Neural cell (in vitro differentiated cells): ENCODE measurements at regions not wholly inside any gene's neighbourhood (a gene's known extent, or its start where the extent isn't known, plus 50 kb on each side); places are given as distances from the start of the nearest gene placed in this dataset.

ENCODE experiments used
- H2AFZ ChIP-seq: fragments of 200-600, 300-800 bp; sonication (generic), shearing (Covaris generic); 2 replicates; pipeline ENCODE4 v1.6.0; 2014; ENCODE audit warnings: low read depth, mild to moderate bottlenecking, antibody characterized with exemption, low read length, moderate library complexity
- H3F3A ChIP-seq: fragments of 200-600 bp; shearing (Covaris generic); 2 replicates; pipeline ENCODE4 v1.6.1; 2016; ENCODE audit warnings: mild to moderate bottlenecking, moderate library complexity, mixed read lengths, antibody characterized with exemption, low read length; ENCODE audit not compliant: insufficient read depth, poor library complexity, severe bottlenecking
- H3K27ac ChIP-seq: fragments of 200-600, 300-800 bp; sonication (generic), shearing (Covaris generic); 2 replicates; pipeline ENCODE4 v1.5.1; 2014; ENCODE audit warnings: mild to moderate bottlenecking, low read length, moderate library complexity
- H3K27me3 ChIP-seq: fragments of 300-800, 200-600 bp; sonication (generic), shearing (Covaris generic); 2 replicates; pipeline ENCODE4 v1.6.0; 2014; ENCODE audit warnings: mild to moderate bottlenecking, low read depth, low read length, moderate library complexity; ENCODE audit not compliant: insufficient read depth
- H3K36me3 ChIP-seq: fragments of 300-800, 200-600 bp; sonication (generic), shearing (Covaris generic); 2 replicates; pipeline ENCODE4 v1.5.1; 2014; ENCODE audit warnings: mild to moderate bottlenecking, antibody characterized with exemption, low read length, moderate library complexity; ENCODE audit not compliant: insufficient read depth
- H3K4me2 ChIP-seq: fragments of 300-800, 200-600 bp; sonication (generic), shearing (Covaris generic); 2 replicates; pipeline ENCODE4 v1.6.0; 2014; ENCODE audit warnings: mild to moderate bottlenecking, low read length
- H3K4me3 ChIP-seq: fragments of 300-800, 200-600 bp; sonication (generic), shearing (Covaris generic); 2 replicates; pipeline ENCODE4 v1.5.1; 2014; ENCODE audit warnings: mild to moderate bottlenecking, low read length, moderate library complexity
- H3K79me2 ChIP-seq: fragments of 200-600 bp; shearing (Covaris generic); replicated peaks from 2 replicates; pipeline ENCODE4 v1.6.0; 2014; ENCODE audit warnings: mild to moderate bottlenecking, low read length, moderate library complexity; ENCODE audit not compliant: insufficient read depth
- H3K9ac ChIP-seq: fragments of 300-800, 200-600 bp; sonication (generic), shearing (Covaris generic); 2 replicates; pipeline ENCODE4 v1.6.1; 2016; ENCODE audit warnings: mild to moderate bottlenecking, low read length, mixed read lengths
- H3K9me2 ChIP-seq: fragments of 200-600 bp; shearing (Covaris generic); 2 replicates; pipeline ENCODE4 v1.6.1; 2016; ENCODE audit warnings: mild to moderate bottlenecking, low read length, mixed read lengths; ENCODE audit not compliant: insufficient read depth
- H3K9me3 ChIP-seq: fragments of 200-600, 300-800 bp; sonication (generic), shearing (Covaris generic); 2 replicates; pipeline ENCODE4 v1.6.1; 2016; ENCODE audit warnings: mild to moderate bottlenecking, mixed run types, low read length, moderate library complexity, mixed read lengths
- H4K20me1 ChIP-seq: fragments of 200-600 bp; shearing (Covaris generic); 2 replicates; pipeline ENCODE4 v1.6.1; 2016; ENCODE audit warnings: mild to moderate bottlenecking, mixed run types; ENCODE audit not compliant: insufficient read depth
- EP300 ChIP-seq: fragments of 450-650 bp; conservative IDR thresholded peaks from 2 replicates; pipeline ENCODE4 v1.6.1; 2014; ENCODE audit warnings: antibody characterized with exemption, mild to moderate bottlenecking, moderate library complexity; ENCODE audit not compliant: poor library complexity, severe bottlenecking
- EZH2 ChIP-seq: fragments of 200-600, 300-800 bp; shearing (Covaris generic), sonication (generic); IDR thresholded peaks from 2 replicates; pipeline ENCODE4 v1.6.1; 2014; ENCODE audit warnings: antibody characterized with exemption, low read length, borderline replicate concordance, mild to moderate bottlenecking; ENCODE audit not compliant: insufficient read depth, poor library complexity, severe bottlenecking
- MXI1 ChIP-seq: fragments of 450-650 bp; conservative IDR thresholded peaks from 2 replicates; pipeline ENCODE4 v1.6.1; 2014; ENCODE audit warnings: antibody characterized with exemption, mild to moderate bottlenecking; ENCODE audit not compliant: poor library complexity, severe bottlenecking
- POLR2AphosphoS5 ChIP-seq: IDR thresholded peaks from 2 replicates; pipeline ENCODE4 v1.6.1; 2012
- RAD21 ChIP-seq: fragments of 450-650 bp; conservative IDR thresholded peaks from 2 replicates; pipeline ENCODE4 v1.6.1; 2014; ENCODE audit warnings: antibody characterized with exemption, mild to moderate bottlenecking, moderate library complexity
- REST ChIP-seq: IDR thresholded peaks from 2 replicates; pipeline ENCODE4 v1.6.1; 2012; ENCODE audit warnings: borderline replicate concordance
- SMC3 ChIP-seq: fragments of 450-650 bp; conservative IDR thresholded peaks from 2 replicates; pipeline ENCODE4 v1.6.1; 2014; ENCODE audit warnings: antibody characterized with exemption, mild to moderate bottlenecking, moderate library complexity; ENCODE audit not compliant: poor library complexity
- TAF1 ChIP-seq: IDR thresholded peaks from 2 replicates; pipeline ENCODE4 v1.6.1; 2012; ENCODE audit warnings: low read depth
- TF ChIP-seq, protein P1 (sequence below): fragments of 450-650 bp; IDR thresholded peaks from 2 replicates; pipeline ENCODE4 v1.5.1; 2014; ENCODE audit warnings: antibody characterized with exemption, mild to moderate bottlenecking, moderate library complexity; ENCODE audit not compliant: poor library complexity, severe bottlenecking

DNA sequence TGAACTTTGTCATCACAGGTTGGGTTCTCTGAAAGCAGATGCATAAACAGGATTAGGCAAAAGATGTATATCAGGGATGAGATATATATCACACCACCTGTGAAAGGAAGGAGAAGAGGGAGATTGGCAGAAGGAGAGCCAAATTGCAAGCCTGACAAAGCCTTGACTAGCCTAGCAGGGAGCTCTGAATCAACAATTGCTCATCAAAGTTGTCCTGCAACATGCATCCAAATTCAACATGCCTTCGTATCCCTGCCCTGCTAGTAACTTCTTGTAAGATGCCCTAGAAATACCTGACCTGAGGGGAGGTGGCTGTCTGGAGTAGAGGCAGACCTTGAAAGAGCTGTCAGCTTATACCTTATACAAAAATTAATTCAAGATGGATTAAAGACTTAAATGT lies 207.1 kb upstream of the HTR1E start:
- Histone ChIP-seq H3K27me3 (no peaks in the 10 kb centered on the region), H3F3A (no peaks in the 10 kb centered on the region), H2AFZ (no peak overlapping the region), H3K4me2 (no peak overlapping the region), H3K36me3 (no peaks in the 10 kb centered on the region), H3K27ac (no peak overlapping the region), H3K9me2 (no peaks in the 10 kb centered on the region), H3K79me2 (no peaks in the 10 kb centered on the region), H4K20me1 (no peaks in the 10 kb centered on the region), H3K4me3 (no peak overlapping the region), H3K9me3 (no peaks in the 10 kb centered on the region), H3K9ac (no peak overlapping the region)
- no peak for TF ChIP-seq RAD21
- no peak for TF ChIP-seq EZH2
- no peak for TF ChIP-seq TAF1
- TF ChIP-seq POLR2AphosphoS5 = no peak
- TF ChIP-seq, protein P1, sequence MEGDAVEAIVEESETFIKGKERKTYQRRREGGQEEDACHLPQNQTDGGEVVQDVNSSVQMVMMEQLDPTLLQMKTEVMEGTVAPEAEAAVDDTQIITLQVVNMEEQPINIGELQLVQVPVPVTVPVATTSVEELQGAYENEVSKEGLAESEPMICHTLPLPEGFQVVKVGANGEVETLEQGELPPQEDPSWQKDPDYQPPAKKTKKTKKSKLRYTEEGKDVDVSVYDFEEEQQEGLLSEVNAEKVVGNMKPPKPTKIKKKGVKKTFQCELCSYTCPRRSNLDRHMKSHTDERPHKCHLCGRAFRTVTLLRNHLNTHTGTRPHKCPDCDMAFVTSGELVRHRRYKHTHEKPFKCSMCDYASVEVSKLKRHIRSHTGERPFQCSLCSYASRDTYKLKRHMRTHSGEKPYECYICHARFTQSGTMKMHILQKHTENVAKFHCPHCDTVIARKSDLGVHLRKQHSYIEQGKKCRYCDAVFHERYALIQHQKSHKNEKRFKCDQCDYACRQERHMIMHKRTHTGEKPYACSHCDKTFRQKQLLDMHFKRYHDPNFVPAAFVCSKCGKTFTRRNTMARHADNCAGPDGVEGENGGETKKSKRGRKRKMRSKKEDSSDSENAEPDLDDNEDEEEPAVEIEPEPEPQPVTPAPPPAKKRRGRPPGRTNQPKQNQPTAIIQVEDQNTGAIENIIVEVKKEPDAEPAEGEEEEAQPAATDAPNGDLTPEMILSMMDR = no peak
- no peak for TF ChIP-seq SMC3
- TF ChIP-seq REST = no peak
- TF ChIP-seq MXI1 = no peak
- no peak for TF ChIP-seq EP300

GRCh38 chr6:86728976-86729375 lies 208.4 kb upstream of the HTR1E start:
- TF ChIP-seq MXI1 (no peak), POLR2AphosphoS5 (no peak), EZH2 (no peak), REST (no peak), TAF1 (no peak), SMC3 (no peak), RAD21 (no peak), EP300 (no peak)
- TF ChIP-seq, protein P1 = no peak
- no peaks in the 10 kb centered on the region for H3K9me2 ChIP-seq
- H3K4me2 ChIP-seq = no peak overlapping the region
- H3F3A ChIP-seq = no peaks in the 10 kb centered on the region
- no peak overlapping the region for H3K9ac ChIP-seq
- H3K4me3 ChIP-seq = no peak overlapping the region
- H3K27ac ChIP-seq = no peak overlapping the region
- H3K79me2 ChIP-seq = no peaks in the 10 kb centered on the region
- no peaks in the 10 kb centered on the region for H3K9me3 ChIP-seq
- no peaks in the 10 kb centered on the region for H3K27me3 ChIP-seq
- H4K20me1 ChIP-seq = no peaks in the 10 kb centered on the region
- H2AFZ ChIP-seq = no peak overlapping the region
- H3K36me3 ChIP-seq = no peaks in the 10 kb centered on the region
